HG03175 (cell line): ENCODE measurements at regions not wholly inside any gene's neighbourhood (a gene's known extent, or its start where the extent isn't known, plus 50 kb on each side); places are given as distances from the start of the nearest gene placed in this dataset.

ENCODE experiments used
- ATAC-seq: cut with Tn5 transposase; IDR thresholded peaks from one replicate; pipeline ENCODE4 v1.9.1; 2021; ENCODE audit warnings: mild to moderate bottlenecking, moderate library complexity; ENCODE audit not compliant: unreplicated experiment

DNA sequence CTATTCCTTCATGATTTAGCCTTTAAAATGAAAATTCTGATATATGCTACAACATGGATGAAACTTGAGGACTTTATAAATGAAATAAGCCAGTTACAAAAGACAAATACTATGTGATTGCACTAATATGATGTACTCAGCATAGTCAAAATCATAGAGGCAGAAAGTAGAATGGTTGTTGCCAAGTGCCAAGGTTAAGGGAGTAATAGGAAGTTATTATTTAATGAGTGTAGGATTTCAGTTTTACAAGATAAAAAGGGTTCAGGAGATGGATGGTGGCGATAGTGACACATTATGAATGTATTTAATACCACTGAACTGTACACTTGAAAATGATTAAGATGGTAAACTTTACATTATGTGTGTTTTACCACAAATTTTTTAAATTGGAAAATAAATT, 73.1 kb upstream of the FMN2 start:
- no peak for ATAC-seq

GRCh38 chr1:240019524-240019923, 72.2 kb upstream of the FMN2 start:
- no peak for ATAC-seq

DNA sequence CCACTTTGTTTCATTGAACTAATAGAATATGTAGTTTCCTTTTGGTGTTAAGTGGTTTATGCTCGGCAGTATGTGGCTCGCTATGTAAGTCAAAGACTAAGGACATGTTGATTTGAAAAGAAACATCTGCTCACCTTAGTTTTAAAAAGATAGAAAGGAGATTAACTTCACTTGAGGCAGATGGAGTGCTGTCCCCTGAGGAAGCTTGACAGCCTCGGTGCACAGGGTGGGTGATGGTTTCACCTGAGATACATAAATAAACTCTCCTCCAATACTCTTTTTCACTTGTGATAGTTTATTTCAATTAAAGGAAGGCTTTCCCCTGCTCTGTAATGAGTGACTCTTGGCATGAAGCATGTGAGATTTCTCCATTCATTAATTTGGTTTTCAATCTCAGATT, 70.8 kb upstream of the FMN2 start:
- no peak for ATAC-seq

DNA sequence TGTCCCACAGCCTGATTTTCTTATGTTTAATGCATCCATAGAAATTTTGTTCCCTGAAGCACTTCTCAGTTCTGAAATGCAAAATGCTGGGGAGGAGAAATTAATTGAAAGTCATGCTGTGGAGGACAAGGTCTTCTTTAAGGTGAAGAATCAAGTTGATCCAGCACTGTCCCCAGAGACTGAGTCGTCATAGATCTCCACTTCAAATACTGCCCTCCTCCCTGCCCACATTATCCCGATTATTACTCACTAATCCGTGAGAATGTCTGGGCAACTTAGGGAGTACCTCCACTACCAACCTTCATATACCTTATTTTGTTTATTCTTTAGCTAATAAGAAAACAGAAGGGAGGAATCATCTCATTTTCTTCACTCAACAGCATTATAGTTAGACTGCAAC, 70.0 kb upstream of the FMN2 start:
- no peak for ATAC-seq

DNA sequence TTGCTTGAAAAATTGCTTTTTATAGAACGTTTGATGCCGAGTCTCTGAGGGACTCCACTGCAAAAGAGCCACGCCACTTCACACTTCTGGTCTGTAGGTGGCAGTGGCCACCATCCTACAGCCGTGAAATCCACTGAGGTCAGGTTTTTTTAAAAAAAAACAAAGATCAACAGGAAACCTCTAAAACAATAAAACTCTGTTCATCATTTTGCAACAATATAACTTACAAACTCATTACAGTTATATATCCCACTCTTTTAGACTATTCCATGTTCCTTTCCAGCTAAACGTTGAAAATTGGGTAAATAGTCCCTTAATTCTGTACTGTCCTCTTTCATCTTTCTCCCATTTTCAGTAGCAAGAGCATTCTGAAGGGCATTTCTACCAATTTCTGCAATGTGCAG, 64.6 kb upstream of the FMN2 start:
- peak; percentile 89 for ATAC-seq

- ATAC-seq, result no peak
Observed at GRCh38 chr1:240029418-240029817, 62.3 kb upstream of the FMN2 start.

DNA sequence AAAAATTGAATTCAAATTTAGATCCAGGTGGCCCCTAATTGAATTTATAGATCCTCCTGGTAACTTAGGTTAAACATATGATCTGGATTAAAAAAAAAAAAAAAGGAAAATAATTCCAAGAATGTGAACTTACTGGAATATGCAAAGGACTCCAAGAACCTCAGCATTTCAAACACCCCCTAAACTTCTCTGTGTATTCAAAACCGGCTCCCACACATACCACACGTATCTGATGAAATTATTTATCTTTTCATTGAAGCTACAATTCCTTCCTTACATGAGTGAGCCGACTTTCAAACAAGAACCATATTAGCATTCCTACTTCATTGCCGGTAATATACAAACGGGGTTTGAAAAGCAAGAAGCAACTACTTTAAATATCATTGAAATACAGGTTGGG, 61.4 kb upstream of the FMN2 start:
- no peak for ATAC-seq

DNA sequence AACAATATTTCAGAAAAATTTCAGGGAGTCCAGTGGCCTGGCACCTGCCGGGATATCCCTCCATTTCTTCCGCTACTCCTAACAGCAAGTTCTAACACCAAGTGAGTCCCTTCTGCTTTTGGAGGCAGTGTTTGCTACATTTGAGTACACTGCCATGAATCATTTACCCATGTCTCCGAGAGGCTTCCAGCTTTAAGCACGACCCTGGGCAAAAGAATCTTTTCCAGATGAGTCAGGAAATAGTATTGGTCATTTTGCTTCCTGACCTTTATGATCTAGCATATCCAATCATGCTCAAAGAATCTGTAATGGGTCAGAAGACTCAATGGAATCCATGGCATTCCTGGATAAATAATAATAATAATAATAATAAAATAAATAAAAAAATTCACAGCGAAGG, 60.7 kb upstream of the FMN2 start:
- ATAC-seq, result no peak

- ATAC-seq, result no peak
Observed at GRCh38 chr1:240031414-240031813, 60.3 kb upstream of the FMN2 start.

DNA sequence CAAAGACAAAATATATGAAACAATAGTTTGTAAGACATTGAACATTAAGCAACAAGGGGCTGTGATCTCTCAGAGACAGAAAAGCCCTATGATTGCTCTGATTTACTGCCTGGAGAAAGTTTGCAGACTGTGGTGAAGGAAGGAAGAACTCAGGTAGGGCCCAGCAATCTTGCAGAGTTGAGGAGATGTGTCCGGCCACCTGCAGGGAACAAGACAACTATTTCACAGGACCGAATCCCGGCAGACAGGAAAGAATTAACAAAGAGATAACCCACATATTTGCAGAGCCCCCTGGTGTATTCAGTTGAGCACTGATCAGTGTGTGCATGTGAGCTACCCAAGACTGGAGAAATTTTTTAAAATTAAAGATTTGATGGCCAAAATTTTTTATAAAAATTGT, 58.3 kb upstream of the FMN2 start:
- no peak for ATAC-seq

DNA sequence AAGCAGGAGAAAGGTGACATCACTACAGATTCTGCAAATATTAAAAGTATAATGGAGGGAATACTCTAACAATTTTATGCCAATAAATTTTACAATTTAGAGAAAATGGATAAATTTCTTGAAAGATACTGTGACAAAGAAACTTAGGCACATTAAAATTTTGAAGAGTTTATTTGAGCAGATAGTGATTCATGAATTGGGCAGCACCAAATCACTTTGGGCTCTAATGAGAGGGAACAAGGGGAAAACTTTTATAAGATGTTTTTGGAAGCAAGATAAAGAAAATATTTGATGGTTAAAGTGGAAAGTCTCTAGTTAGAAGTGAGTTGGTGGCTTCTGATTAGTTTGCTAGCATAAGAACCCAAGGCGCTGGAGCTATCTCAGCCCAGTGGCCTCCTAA, 55.2 kb upstream of the FMN2 start:
- ATAC-seq, result no peak
